C4-2B (cell line): ENCODE measurements at regions not wholly inside any gene's neighbourhood (a gene's known extent, or its start where the extent isn't known, plus 50 kb on each side); places are given as distances from the start of the nearest gene placed in this dataset.

Experiments
- H3K27ac ChIP-seq: fragments of 450-650 bp; 2 replicates; pipeline ENCODE4 v1.5.1; 2017
- ZFX ChIP-seq: fragments of 450-650 bp; IDR thresholded peaks from 2 replicates; pipeline ENCODE4 v1.6.1; 2017
- TF ChIP-seq, protein P1 (sequence below): fragments of 450-650 bp; conservative IDR thresholded peaks from 2 replicates; pipeline ENCODE4 v1.5.1; 2017; ENCODE audit warnings: mild to moderate bottlenecking

DNA sequence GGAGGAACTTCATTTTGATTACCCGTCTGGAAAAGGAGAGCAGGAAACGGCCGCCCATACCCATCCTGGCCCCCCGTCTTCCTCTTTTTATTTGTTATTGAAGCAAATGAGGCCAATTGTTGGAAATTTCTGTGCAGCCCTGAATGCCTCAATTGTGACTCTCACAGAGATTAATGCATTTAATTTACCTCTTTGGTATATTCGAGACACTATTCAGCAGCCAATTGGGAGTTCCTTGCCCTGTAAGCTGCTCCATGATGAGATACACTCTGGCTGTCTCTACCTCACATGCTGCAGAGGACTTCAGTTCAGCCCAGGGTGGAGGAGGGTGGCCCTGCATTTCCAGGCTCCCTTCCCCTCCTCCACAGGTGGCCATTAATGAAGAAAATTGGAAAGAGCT is 60.6 kb upstream of the NTM start:
- H3K27ac ChIP-seq, result no peak overlapping the region; the same call in 1 of the 2 replicates
- TF ChIP-seq, protein P1, sequence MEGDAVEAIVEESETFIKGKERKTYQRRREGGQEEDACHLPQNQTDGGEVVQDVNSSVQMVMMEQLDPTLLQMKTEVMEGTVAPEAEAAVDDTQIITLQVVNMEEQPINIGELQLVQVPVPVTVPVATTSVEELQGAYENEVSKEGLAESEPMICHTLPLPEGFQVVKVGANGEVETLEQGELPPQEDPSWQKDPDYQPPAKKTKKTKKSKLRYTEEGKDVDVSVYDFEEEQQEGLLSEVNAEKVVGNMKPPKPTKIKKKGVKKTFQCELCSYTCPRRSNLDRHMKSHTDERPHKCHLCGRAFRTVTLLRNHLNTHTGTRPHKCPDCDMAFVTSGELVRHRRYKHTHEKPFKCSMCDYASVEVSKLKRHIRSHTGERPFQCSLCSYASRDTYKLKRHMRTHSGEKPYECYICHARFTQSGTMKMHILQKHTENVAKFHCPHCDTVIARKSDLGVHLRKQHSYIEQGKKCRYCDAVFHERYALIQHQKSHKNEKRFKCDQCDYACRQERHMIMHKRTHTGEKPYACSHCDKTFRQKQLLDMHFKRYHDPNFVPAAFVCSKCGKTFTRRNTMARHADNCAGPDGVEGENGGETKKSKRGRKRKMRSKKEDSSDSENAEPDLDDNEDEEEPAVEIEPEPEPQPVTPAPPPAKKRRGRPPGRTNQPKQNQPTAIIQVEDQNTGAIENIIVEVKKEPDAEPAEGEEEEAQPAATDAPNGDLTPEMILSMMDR, result no peak
- TF ChIP-seq ZFX, result no peak

DNA sequence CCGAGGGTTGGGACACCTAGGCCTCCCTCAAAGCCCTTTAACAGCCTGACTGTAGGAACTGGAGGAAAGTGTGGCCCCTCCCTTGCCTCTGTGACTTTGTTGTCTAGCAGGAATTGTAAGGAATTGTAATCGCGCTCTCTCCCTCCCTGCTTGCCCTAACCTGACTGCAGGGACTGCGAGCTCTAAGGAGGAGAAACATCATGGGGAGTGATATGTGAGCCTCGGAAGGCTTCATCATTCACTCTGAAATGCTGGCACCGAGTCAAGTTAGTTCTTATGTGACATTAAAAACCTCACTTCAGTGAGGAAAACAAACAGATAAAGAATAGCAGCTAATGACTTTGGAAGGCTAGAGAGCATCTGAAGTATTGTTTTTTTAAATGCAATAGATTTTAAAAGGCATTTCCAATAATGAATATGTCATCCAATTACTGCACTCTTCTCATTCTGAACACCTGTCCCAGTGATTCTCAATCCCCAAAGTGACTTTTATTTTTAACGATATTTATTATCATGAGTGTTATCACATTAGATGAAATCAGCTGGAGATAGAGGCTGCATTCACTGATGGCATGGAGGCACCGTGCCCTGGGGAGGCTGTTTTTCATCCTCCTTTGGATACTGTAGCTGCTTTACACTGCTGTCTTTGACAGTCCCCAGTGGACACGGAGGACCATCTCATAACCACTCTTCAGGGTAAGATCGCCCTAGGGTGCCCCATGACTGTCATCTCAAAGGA is 58.5 kb upstream of the NTM start:
- TF ChIP-seq ZFX, result no peak
- TF ChIP-seq, protein P1, result no peak
- no peak overlapping the region for H3K27ac ChIP-seq
